ENCODE measurements at regions not wholly inside any gene's neighbourhood (a gene's known extent, or its start where the extent isn't known, plus 50 kb on each side); places are given as distances from the start of the nearest gene placed in this dataset.

DNA sequence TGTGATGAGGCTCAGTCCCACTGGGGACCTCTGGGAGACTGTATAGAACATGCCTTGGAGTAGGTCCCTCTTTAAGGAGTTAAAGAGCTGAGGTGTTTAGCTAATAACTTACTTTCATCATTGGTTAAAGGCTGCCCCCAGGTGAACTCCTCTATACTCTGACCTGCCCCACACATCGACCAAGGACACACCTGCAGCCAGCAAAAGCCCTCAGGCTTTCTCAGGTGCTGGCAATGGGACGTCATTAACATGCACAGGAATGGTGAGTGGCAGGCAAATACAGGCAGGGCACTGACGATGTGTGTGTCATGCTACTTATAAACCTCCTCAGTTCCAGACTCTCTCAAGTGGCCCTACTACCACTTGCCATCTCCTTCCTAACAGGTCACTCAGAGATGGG, 366.4 kb downstream of the KIF16B start:
- TF ChIP-seq, protein P1, sequence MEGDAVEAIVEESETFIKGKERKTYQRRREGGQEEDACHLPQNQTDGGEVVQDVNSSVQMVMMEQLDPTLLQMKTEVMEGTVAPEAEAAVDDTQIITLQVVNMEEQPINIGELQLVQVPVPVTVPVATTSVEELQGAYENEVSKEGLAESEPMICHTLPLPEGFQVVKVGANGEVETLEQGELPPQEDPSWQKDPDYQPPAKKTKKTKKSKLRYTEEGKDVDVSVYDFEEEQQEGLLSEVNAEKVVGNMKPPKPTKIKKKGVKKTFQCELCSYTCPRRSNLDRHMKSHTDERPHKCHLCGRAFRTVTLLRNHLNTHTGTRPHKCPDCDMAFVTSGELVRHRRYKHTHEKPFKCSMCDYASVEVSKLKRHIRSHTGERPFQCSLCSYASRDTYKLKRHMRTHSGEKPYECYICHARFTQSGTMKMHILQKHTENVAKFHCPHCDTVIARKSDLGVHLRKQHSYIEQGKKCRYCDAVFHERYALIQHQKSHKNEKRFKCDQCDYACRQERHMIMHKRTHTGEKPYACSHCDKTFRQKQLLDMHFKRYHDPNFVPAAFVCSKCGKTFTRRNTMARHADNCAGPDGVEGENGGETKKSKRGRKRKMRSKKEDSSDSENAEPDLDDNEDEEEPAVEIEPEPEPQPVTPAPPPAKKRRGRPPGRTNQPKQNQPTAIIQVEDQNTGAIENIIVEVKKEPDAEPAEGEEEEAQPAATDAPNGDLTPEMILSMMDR (conservative IDR thresholded peaks at IDR 0.05 in 1 of 2, IDR thresholded peaks at IDR 0.05 in 1 of 2; ENCODE audit: low read depth in 1 of 2, low read length in 2 of 2): no peak
- TF ChIP-seq EZH2 (IDR thresholded peaks at IDR 0.05; ENCODE audit: low read length, missing control alignments): no peak

Measured in fibroblast of lung (primary cell).